Erythroblast (primary cell): ENCODE measurements at regions not wholly inside any gene's neighbourhood (a gene's known extent, or its start where the extent isn't known, plus 50 kb on each side); places are given as distances from the start of the nearest gene placed in this dataset.

ENCODE experiments used
- GATA1 ChIP-seq: IDR thresholded peaks from 2 replicates; pipeline ENCODE4 v1.6.1; 2011; ENCODE audit warnings: low read depth, mild to moderate bottlenecking, control low read depth, low read length, moderate library complexity
- POLR2A ChIP-seq: IDR thresholded peaks from 2 replicates; pipeline ENCODE4 v1.6.1; 2011; ENCODE audit warnings: mild to moderate bottlenecking, low read length

- no peak for TF ChIP-seq POLR2A
- no peak for TF ChIP-seq GATA1
These were observed 224.2 kb upstream of the SSTR4 start for GRCh38 chr20:22810626-22811569.
